CD4-positive, alpha-beta T cell treated with Interleukin-6 for 4 hours (primary cell): ENCODE measurements at regions not wholly inside any gene's neighbourhood (a gene's known extent, or its start where the extent isn't known, plus 50 kb on each side); places are given as distances from the start of the nearest gene placed in this dataset.

Experiments
- DNase-seq: peaks from one replicate; pipeline ENCODE4 v3.0.0-alpha.2; 2020; ENCODE audit warnings: mixed read lengths

DNA sequence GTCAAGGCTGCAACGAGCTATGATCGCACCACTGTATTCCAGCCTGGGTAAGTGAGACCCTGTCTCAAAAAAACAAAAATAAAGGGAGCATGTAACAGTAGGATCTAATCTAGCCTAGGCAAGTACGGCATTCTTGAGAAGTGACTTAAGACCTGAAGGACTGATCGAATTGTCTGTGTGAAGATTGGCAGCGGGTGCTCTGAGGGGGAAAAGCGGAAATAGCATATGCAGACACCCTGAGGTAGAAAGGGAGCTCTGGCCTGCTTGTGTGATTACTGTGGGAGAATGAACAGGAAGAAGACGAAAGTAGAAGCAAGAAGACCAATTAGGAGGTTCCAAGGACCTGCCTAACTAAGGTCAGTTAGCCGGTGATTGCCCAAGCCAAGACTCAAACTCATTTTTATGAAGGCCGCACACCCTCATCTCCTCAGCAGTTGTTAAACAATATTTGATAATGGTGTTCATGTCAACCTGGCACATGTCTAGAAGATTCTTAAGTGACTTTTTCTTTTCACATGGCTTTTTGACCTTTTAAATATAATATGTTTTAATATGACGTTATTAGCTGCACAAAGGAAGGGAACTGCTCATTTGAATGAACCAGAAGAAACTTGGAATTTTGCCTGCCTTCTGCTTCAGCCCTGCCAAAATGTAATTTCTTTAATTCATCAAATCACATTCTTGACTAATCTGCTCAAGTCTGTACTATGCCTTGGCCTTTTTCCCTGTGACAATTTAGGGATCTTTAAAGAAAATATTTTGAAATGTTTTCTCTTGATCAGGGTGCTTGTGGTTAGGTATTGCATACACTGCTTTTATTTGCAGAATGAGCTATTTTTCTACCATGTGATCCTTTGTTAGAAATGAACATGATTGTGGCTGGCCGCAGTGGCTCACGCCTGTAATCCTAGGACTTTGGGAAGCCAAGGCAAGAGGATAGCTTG, 289.2 kb upstream of the DMRT1 start:
- DNase-seq = no peak

DNA sequence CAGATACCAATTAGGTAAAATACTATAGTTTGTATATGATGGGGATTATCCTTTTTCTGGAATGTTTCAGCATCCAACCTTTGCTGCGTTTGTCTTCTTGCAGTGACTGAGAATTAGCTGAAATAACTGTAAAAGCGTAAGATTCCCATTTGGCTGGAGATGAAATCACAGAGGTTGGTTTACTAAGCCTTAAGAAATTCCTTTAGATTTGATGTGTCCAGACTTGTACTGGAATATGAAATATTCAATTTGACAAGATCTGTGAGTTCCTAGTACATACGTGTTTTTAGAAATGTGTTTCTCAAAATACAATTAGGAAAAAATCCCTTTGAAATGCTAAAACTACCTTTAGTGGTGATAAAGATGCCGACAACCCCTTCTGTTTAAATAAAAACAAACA, 286.0 kb upstream of the DMRT1 start:
- no peak for DNase-seq

DNA sequence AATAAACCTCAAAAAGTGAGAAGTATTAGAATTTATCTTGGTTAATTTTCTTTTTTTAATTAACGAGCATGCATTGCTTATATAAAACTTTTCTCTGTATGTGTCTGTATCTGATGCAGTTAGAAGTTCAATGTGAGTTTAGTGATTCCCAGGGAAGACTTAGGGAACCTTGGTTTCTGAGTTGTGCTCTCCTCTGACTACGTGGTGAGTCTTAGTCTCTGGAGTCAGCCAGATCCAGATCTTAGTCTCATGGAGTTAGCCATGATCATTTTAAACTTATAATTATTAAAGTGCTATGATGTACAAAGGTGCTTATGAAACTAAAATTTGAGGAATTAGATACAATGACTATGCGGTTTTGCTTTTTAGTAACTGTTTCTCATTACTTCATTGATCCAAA, 285.3 kb upstream of the DMRT1 start:
- no peak for DNase-seq

DNA sequence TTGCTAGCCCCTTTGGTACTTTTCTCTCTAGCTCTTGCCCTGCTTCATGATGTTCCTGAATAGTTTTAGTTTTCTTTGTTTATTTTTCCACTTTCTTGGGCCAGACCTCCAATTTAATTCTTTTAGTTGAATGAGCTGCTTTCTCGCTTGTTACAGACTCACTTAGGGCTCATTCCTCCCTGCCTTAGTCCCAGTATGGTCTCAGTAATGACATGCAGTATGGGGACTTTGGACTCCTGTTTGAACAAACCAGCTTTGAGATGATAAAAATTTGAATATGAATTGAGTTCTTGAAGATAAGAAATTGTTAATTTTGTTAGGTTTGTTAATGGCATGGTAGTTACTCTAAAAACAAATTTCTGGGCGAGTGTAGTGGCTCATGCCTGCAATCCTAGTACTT, 284.8 kb upstream of the DMRT1 start:
- DNase-seq = no peak

DNA sequence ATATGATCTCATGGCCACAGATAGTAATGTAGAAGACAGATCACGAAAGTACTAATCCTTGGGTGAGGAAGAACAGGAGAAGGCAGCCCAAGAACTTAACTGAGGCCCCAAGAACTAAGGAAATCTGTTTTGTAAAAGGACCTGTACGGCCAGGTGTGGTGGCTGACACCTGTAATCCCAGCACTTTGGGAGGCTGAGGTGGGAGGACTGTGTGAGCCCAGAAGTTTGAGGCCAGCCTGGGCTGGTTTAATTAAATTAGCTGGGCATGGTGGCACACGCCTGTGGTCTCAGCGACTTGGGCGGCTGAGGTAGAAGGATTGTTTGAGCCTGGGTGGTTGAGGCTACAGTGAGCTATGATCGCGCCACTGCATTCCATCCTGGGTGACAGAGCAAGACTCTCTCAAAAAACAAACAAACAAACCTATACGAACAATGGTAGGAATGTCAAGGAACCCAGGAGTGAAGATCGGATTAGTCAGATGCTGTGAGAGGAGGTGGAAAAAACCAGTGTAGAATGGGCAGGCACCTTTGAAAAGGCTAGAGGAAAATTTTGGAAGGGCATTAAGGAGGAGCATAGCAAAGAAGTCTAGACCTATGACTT, 283.8 kb upstream of the DMRT1 start:
- DNase-seq = no peak

DNA sequence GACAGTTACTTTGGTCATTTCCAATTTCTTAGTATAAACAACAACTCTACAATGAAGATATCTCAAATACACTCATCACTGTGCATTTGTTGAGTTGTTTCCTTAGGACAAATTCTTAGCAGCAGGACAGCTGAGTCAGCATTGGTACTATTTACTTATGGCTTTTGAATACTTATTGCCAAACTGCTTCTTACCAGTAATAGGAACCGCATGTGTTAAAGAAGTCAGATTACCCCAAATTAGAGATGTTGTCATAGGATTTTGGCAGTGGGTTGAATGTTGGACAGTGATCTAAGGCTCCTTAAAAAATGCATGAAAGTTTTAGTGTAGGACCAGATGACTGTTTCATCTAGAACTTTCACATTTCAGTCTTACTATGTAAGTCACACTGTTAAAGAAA, 280.1 kb upstream of the DMRT1 start:
- no peak for DNase-seq

DNA sequence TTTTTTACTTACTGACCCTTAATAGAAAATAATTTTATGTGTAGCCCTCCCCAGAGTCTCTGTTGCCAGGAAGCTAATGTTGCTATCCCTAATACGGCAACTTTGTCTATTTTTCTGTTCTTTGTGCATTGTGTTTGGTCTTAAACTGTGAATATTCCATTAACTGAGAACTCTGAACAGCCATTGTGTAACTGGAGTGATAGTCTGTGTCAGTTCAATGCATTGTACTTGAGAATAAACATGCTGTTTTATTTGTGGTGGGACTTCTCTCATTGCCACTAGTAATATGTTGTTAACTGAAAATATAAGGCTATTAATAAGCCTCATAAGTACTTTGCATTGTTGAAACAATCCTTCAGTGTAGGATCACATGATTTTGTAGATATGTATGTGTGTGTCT, 278.3 kb upstream of the DMRT1 start:
- DNase-seq = no peak

DNA sequence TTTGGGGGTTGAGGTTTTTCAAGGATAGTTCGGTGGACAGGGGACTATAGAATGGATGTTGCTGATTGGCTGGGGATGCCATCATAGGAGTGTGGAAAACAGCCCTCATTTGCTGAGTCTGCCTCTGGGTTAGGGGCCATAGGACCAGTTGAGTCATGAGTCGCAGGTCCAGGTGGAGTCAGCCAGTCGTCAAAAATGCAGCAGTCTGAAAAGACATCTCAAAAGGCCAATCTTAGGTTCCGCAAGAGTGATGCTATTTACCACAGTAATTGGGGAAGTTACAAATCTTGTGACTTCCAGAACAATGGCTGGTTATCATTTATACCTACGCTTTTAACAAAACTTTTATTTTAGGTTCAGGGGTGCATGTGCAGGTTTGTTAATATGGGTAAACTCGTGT, 276.0 kb upstream of the DMRT1 start:
- no peak for DNase-seq

DNA sequence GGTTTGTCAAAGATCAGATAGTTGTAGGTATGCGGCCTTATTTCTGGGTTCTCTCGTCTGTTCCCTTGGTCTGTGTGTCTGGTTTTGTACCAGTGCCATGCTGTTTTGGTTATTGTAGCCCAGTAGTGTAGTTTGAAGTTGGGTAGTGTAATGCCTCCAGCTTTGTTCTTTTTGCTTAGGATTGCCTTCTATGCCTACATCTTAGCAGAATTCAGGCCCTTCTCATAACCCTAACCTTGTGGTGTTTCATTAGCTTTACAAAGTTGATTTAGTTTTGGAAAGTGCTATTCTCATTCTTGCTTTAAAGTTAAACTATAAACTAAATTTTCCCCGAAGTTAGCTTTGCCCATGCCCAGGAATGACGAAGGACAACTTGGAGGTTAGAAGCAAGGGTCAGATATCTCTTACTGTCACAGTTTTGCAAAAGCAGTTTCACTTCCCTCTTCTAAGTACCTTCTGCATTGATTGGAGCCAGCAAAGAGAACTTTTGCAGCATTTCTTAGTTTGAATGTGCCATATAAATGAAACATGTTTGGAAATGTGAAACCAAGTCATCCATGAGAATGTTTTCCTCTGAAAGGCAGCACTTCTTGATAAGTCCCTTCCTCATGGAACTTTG, 274.3 kb upstream of the DMRT1 start:
- DNase-seq = no peak

DNA sequence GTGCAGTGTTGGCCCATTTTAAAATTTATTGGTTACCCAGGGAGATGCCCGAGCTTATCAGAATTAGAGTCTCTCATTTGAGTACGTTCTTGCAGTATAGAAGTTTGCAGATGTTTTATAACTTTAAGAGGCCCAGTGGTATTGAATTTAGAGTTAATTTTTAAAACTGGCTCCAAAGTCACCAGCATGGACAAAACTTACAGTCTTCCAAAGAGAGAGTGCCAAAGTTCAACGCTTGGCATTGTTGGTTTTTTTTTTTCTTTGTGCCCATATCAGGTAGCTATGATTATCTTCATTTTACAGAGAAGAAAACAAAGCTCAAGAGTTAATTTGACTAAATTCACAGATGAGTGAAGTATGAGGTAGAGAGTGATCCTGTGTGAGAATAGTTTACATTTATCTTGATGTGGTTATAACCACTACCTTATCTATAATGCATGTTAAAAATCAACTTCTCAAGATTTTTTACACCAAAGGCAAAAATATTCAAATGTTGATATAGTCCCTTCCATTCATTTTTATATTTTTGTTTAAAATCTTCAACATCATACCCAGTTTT, 273.7 kb upstream of the DMRT1 start:
- no peak for DNase-seq

DNA sequence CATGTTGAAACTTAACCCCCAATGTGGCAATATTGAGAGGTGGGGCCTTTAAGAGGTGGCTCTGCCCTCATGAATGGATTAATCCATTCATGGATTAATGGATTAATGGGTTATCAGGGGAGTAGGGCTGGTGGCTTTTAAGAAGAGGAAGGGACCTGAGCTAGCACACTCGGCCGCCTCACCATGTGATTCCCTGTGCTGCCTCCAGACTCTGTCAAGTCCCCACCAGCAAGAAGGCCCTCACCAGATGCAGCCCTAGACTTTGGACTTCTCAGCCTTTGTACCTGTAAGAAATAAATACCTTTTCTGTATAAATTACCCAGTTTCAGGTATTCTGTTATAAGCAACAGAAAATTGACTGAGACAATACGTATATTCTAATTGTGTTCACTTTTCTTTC, 272.2 kb upstream of the DMRT1 start:
- no peak for DNase-seq

DNA sequence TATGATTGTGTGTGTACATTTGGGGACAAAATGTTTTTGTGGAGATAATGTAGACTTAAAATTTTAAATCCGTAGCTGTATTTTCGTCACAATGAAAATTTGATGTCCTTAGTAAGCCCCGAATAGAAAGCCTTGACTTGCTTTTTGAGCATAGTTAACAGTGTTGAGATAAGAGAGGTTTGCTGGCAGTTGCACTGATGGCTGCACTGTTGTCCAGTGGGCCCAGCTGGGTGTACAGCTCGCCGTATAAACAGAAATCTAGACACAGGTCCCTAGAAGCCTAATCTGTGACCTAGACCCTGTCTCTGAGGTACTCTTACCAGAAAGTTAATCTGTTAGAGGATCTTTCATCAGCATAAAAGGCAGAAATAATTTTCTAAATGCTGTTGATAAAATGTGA, 271.3 kb upstream of the DMRT1 start:
- DNase-seq = no peak

DNA sequence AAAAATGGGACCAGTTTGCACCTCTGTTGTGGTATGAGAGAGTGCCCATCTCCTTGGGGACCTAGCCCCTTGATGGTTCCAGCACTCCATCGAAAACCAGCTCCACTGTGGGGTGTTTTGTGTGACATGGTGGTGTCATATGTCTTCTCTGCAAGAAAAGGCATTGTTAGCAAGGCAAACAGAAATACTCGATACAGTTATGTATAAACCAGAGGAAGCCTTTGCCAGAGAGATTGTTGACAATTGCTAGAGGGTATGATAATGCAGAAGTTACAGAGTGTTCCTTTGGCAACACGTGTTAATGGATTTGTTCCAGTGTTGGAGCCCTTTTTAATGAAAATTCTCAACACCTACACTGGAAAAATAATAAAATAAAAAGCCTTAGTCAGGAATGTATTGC, 270.4 kb upstream of the DMRT1 start:
- no peak for DNase-seq

DNA sequence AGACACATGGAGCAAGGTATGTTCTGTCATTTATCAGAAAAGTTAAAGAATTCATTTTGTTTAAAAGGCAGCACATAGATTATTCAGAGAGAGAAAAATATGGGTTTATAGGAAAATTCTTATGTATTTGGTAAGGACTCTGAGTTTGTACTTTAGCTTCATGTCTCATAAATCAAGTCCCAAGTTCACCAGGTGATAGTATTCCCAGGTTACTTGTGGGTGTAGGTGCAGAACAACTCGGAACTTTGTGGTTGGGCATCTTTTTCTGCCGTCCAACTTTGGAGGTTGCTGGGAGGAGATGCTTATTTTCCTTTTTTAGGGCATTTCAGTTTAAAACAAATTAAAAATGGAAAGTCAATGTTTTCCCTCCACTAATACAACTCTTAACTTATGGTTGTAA, 269.8 kb upstream of the DMRT1 start:
- DNase-seq = no peak

DNA sequence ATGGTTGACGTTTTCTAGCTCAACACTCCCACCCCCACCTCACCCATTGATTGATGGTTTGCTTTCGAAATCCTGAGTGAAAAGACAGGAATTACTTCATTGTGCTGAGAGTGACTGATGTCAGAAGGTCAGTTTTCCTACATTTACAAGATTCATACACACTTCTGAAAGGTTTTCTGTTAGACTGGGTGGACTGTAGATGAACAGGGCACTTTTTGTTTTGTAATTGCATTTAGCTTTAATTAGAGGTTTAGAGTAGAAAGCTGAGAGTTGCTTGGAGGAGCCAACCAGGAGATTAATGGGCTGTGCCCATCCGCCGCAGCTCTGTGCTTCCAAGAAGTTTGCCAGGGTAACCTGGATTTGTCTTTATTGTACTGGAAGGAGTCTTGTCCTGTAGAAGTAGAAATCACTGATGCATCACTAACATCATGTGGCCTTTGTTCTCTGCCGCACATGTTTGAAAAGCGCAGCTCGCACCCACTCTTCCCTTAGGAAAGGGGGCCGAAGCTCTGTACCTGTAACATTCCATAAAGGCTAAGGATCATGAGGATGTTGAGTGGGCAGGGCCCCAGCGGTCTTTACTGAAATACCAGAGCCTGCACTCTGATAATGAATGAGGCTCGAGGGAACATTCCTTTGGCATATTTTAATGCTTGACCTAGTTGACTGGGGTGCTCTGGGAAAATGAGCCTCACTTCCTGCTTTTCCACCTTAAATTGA, 267.6 kb upstream of the DMRT1 start:
- no peak for DNase-seq

DNA sequence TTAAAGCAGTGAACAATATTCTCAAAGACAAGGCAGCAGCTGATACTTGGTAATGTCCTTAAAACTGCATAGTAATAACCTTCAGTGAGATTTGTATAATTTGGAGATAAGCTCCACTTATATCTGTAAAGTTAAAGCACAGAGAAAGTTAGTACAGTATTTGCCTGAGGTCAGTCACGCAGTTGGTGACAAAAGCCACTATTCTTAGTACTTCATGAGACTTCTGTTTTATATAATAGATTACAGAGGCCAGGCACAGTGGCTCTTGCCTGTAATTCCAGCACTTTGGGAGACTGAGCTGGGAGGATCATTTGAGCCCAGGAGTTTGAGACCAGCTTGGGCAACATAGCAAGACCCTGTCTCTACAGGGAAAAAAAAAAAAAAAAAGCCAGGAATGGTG, 266.4 kb upstream of the DMRT1 start:
- DNase-seq = no peak

DNA sequence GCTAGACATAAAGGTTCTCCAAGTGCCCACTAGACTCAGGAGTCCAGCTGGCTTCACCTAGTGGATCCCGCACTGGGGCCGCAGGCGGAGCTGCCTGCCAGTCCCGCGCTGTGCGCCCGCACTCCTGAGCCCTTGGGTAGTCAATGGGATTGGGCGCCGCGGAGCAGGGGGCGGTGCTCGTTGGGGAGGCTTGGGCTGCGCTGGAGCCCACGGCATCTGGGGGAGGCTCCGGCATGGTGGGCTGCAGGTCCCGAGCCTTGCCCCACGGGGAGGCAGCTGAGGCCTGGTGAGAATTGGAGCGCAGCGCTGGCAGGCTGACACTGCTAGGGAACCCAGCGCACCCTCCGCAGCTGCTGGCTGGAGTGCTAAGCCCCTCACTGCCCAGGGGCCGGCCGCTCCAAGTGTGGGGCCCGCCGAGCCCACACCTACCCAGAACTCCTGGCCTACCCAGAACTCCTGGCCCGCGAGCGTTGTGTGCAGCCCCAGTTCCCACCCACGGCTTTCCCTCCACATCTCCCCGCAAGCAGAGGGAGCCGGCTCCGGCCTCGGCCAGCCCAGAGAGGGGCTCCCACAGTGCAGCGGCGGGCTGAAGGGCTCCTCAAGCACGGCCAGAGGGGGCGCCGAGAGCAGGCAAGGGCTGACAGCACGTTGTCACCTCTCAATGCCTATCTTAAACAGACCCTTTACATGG, 260.7 kb upstream of the DMRT1 start:
- DNase-seq = no peak

DNA sequence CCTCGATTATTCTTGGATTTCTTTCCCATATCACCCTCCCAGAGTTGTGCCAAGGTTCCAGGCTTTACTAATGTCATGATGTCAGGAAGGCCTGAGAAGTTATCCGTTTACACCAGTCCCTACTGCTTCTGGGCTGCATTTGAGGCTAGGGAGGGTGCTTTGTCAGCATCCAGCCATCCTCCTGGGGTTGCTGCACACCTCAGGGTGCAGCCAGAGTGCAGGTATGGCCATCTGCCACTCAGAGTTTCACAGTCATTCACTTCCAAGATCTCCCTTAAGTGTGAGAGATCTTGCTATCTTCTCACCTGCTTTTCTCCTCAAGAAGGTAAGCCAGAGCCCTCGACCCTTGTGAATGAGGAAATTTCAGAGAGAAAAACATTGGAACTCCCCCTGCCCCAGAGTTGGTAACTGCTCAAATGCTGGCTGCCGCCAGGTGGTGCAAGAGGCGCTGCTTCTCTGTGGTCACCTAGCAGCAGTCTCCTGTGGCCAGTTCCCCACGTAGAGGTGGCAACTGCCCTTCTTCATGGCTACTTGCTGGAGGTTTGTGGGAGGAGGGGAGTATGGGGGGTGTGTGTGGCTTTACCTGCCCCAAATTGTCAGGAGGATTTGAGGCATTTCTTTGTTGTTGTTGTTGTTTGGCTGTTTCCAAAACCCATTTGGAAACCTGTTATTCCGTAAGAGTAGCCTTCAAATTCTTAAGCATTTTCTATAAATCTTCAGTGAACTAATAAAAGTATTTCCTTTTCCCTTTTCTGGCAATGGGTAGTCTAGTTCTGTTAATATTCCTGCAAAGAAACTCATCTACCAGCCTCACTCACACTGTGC, 259.6 kb upstream of the DMRT1 start:
- no peak for DNase-seq

DNA sequence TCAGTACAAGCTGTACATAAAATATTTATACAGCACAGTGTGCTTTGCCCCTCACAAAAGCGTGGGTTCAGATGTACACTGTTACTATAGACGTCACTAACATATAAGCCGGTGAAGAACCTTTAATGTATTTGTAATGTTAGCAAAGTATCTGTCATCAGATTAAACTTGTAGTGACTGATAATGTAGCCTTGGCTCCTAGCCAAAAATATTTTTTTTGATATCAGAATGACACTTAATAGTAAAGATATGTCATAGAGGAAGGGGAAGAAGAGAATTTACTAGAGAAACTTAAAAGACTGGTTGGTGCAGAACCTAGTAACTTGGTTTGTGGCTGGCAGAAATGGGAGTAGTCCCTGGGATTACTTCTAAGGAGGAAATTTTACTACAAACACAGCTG, 258.7 kb upstream of the DMRT1 start:
- DNase-seq = no peak

DNA sequence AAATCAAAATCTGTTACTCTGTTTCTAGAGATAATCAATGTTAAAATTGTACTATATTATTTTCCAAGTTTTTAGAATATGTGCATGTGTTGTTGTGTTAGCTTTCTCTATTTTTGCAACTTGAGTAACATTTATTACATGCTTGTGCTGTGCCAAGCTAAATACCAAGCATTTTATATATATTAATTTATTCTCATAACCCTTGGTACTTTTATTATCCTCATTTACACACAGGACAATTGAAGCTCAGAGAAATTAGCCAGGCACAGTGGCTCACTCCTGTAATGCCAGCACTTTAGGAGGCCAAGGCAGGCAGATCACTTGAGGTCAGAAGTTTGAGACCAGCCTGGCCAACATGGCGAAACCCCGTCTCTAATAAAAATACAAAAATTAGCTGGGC, 254.0 kb upstream of the DMRT1 start:
- no peak for DNase-seq

DNA sequence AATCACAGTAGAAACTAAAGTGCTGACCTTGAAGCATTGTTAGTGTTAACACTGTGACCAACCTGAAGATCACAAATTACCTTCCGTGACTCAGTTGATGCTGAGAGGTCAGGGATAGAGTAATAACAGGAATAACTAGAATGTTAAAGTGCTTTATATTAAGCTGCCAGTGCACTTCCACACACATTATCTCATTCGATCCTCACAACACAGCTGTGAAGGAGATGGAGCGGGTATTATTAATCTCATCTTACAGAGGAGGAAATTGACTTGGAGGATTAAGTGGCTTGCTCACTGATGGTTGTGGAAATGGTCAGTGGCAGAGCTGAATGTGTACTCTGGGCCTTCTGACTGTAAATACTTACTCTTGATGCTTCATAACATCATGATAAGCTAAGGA, 252.5 kb upstream of the DMRT1 start:
- no peak for DNase-seq

DNA sequence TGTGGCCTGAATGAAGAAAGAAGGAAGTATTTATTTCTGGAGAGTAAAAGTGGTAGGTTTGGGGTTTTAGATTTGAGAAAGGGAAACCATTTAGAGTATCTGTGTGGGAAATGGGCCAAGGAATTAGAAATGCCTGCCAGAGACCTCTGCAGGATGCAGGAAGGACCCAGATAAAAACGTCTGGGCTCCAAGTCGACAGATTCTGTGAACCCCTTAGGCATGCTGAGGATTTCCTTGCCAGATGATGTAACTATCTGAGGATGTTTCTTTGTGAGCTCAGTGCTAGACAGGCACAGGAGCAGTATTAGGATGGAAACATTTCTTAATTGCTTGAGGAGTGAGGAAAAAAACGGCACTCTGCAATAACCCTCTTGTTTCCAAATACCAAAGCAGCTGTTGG, 251.8 kb upstream of the DMRT1 start:
- DNase-seq = no peak
